ENCODE measurements at regions not wholly inside any gene's neighbourhood (a gene's known extent, or its start where the extent isn't known, plus 50 kb on each side); places are given as distances from the start of the nearest gene placed in this dataset.

DNA sequence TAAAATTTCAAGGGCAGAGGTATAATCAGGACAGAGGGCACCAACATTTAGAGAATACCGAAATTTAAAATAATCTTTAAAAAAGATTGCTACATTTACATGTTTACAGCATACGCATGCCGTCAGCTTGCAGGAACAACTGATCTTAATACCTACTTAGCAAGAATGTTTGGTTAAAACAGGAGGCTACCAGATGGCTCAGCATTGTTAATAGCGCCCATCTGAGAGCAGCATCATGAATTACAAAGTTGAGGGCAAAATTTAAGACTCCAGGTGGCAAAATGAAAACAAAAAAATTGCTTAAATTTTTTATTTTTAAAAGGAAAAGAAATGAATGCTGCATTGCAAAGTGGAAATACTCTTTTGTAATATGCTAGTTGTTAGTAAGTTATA is 241.3 kb downstream of the C4orf33 start:
- TF ChIP-seq MYC (IDR thresholded peaks at IDR 0.05; ENCODE audit: low read depth, low read length) (no peak), MYC (CRISPR knock-in tag; IDR thresholded peaks at IDR 0.05; ENCODE audit: borderline replicate concordance, low read depth) (no peak), ZNF830 (CRISPR knock-in tag; IDR thresholded peaks at IDR 0.05) (no peak), U2AF1 (optimal IDR thresholded peaks at IDR 0.05; ENCODE audit: low read depth, low read length) (no peak), ZNF551 (CRISPR knock-in tag; IDR thresholded peaks at IDR 0.05) (no peak), JUND (IDR thresholded peaks at IDR 0.05; ENCODE audit: borderline replicate concordance, low read depth, low read length) (no peak), JUND (tag; IDR thresholded peaks at IDR 0.05; ENCODE audit: borderline replicate concordance, low read depth, low read length) (no peak), SAP30 (IDR thresholded peaks at IDR 0.05; ENCODE audit: borderline replicate concordance, insufficient read depth, low read depth, low read length, poor library complexity, severe bottlenecking) (no peak), TBL1XR1 (IDR thresholded peaks at IDR 0.05; ENCODE audit: low read length in 2 of 2) (no peak), ERF (CRISPR knock-in tag; IDR thresholded peaks at IDR 0.05) (no peak), TCF7L2 (IDR thresholded peaks at IDR 0.05; ENCODE audit: low read depth, low read length) (no peak), NFRKB (IDR thresholded peaks at IDR 0.05; ENCODE audit: low read depth) (no peak), ZNF3 (CRISPR knock-in tag; IDR thresholded peaks at IDR 0.05) (no peak), NFYB (IDR thresholded peaks at IDR 0.05; ENCODE audit: extremely low read depth, insufficient read length) (no peak), TARDBP (IDR thresholded peaks at IDR 0.05) (no peak)
- TF ChIP-seq, protein P1, sequence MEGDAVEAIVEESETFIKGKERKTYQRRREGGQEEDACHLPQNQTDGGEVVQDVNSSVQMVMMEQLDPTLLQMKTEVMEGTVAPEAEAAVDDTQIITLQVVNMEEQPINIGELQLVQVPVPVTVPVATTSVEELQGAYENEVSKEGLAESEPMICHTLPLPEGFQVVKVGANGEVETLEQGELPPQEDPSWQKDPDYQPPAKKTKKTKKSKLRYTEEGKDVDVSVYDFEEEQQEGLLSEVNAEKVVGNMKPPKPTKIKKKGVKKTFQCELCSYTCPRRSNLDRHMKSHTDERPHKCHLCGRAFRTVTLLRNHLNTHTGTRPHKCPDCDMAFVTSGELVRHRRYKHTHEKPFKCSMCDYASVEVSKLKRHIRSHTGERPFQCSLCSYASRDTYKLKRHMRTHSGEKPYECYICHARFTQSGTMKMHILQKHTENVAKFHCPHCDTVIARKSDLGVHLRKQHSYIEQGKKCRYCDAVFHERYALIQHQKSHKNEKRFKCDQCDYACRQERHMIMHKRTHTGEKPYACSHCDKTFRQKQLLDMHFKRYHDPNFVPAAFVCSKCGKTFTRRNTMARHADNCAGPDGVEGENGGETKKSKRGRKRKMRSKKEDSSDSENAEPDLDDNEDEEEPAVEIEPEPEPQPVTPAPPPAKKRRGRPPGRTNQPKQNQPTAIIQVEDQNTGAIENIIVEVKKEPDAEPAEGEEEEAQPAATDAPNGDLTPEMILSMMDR (IDR thresholded peaks at IDR 0.05 in 2 of 3, conservative IDR thresholded peaks at IDR 0.05 in 1 of 3; ENCODE audit: insufficient read depth in 2 of 3, low read depth in 1 of 3, low read length in 3 of 3) = no peak
